ENCODE measurements at regions not wholly inside any gene's neighbourhood (a gene's known extent, or its start where the extent isn't known, plus 50 kb on each side); places are given as distances from the start of the nearest gene placed in this dataset.

GRCh38 chr4:181645489-181645888 lies 597.7 kb upstream of the TENM3 start:
- no peak for DNase-seq

DNA sequence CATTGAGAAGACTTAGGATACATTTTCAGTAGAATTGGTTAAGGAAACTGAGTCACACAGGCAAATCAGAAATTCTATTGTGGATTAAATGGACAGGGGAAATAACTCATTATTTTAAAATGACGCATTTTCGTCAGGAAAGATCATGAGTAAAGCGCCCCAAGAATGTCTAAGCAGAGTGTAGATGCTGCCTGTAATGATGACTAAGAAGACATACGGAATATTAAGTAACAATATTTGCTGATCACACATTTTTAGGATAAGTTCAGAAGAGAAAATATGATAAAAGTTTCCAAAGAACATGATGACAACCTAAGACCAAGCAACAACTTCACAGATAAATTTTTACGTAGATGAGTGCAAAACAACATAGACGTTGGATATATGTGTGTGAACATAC lies 596.3 kb upstream of the TENM3 start:
- no peak for DNase-seq

DNA sequence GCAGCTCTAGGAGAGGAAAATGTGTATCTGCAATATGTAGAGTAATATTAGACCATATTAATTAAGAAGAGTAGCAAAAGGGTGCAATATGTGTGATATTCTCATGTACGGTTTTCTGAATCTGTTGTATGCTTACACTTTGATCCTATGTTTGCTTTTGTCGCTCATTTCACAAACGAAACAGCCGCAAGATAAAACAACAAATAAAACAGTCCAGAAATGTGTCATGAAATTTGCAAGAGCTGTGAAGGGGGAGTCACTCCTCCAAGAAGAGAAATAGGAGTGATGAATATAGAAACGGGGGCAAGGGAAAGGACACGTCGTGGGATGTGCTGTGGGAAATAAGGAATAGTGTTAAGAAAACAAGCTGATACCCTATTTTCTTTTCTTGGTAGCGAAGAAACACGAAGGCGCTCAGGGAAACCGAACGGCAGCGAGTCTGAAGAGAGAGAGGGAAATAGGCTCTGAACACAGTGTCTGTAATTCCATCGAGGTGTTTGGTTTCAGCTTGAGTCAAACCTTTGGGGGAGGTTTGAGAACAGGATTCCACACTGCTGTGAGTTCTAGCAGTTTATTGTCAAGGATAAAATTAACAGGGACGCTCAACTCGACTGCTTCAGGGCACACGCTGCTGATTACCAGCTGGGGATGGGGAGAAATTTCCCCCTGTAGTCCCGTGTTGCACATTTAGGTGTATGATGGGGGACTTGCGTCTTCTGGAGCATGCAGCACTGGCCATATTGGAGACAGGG lies 595.6 kb upstream of the TENM3 start:
- no peak for DNase-seq

DNA sequence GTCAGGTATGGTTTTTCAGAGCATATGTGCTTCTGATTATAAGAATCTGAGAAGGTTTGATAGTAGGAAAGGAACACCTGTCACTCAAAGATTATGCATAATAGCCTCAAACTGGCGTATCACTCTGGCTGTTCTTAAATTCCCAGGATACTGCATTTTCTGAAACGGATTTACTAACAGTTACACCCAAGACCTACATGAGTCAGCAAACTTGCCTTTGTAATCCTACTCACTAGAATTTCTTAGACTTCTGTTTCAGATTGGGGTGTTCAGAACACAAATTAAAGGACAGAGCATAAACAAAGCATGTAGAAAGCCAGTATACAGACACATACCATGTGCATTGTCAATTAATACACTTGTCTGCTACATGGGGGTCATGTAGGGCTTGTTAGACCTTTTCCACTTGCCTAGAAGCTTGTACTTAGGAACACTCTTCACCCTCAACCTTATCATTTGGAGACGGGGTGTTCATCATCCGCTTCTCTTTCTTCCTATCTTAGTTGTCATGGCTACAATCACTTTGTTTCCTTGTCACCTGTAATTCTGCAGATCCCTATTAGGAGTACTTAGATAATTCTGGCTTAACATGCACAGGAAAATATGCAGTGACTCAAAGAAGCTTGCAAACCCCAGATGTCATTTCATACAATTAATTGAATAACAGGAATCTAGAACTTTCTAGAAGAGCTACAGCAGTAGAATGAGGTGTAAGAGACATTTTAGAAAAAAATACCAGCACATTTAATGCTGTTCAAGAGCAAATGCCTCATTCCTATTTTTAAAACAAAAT lies 593.0 kb upstream of the TENM3 start:
- no peak for DNase-seq

- DNase-seq = no peak
Observed at GRCh38 chr4:181656748-181657147, 586.5 kb upstream of the TENM3 start.

GRCh38 chr4:181659202-181659601 lies 584.0 kb upstream of the TENM3 start:
- DNase-seq = no peak

DNA sequence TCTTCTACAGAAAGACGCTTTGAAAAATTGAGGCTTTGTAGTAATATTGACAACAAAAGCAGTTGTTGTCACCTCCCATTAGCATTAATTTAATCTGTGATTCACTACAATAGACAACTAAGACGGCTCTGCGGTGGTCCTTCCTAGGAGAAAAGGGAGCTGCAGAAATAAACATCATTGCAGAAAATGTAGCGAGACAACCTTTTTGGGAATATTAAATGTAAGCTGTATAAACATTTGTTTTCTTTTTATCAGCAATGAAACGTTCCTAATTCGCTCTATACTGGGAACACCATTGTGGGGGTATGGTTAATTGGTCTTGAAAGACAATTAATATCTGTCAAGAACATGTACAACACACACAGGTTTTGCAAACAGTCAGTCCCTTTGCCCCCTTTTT lies 583.3 kb upstream of the TENM3 start:
- DNase-seq = no peak

DNA sequence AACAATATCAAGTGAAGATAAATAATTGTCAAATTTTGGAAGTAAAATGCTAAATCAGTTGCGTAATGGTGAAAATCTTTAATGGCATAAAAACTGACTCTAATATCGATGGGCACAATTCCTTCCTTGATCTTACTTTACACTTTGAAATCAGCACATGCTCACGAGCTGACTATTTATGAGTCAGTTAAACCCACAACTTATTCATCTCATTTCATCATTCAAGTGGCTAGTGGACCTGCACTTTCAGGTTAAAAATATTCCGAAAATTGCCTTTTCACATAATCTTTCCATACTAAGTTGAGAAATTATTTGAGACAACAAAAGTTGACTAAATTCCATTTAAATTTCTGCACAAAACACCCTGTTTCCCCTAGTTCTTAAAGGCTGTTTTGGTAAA lies 582.1 kb upstream of the TENM3 start:
- no peak for DNase-seq

DNA sequence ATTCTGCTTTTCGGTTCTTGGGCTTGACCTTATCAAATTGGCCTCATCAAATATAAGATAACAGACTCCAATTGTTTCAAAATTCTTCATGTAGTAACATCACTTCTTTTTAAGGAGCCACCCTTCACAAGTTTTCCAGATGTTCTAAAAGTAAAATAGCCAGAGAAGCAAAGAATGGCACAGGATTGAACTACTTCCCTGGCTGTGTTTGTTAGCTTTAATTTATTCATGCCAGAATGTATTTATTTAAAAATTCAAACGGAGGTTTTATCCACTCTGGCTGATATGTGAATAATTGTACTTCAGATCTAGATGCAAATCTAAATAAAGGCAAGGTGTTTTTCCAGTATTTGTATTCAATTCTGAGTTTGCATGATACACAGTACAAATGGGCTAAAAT lies 581.3 kb upstream of the TENM3 start:
- DNase-seq = no peak

- no peak for DNase-seq
Observed at GRCh38 chr4:181662383-181662782, 580.8 kb upstream of the TENM3 start.

DNA sequence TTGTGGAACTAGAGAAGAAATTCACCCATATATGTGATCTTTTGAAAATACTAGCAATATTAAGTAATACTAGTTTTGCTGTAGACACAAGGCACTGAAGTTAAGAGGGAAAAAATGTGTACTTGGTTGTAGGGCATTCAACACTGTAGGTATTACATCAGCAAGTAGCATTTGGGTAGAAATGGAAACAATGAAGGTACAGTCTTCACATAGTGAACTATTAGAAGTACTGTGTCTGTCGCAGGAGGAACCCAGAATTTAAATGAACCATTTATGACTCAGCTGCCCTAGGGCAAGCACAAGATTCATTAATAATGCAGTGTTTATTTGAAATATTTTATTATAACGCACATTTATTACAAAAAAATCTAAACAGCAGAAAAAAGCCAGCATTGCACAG lies 572.7 kb upstream of the TENM3 start:
- no peak for DNase-seq

DNA sequence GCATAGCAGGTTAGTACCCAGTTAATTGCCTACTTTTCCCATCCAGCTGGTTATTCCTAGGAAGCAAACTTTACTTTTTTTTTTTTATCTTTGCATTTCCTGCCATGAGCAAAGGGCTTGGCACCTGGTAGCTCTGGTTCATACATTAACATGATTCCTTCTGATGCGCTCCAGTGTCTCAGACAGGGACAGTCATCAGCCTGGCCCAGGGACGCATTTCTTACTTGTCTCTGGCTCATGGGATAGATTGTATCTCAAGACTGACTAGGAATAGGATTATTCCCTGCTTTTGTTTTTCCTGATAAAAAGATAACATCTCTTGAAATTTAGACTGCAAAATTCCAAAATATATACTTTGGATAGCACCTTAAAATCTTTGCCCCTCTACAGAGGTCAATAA lies 571.5 kb upstream of the TENM3 start:
- no peak for DNase-seq

DNA sequence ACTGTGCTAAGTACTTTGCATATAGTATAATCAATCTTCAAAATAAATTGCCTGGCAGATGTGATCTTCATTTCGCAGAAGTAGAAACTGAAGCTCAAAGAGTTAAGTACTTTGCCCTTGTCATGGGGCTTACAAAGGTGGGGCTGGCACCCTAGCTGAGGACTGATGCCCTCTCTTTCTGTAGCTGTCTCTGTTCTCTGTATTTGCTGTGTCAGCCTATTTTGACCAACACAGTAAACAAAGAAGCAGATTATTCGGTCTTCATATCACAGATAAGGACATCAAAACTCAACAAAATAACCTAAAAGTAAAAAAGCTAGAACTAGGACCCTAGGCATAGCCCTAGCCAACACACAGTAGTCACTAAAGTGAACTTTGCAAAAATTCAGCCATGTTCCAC lies 570.5 kb upstream of the TENM3 start:
- DNase-seq = no peak

- DNase-seq = no peak
Observed at GRCh38 chr4:181674315-181674875, 568.8 kb upstream of the TENM3 start.

- no peak for DNase-seq
Observed at GRCh38 chr4:181676546-181676945, 566.7 kb upstream of the TENM3 start.

- DNase-seq = no peak
Observed at GRCh38 chr4:181677201-181677600, 566.0 kb upstream of the TENM3 start.

GRCh38 chr4:181677621-181678020 lies 565.6 kb upstream of the TENM3 start:
- no peak for DNase-seq

GRCh38 chr4:181679754-181680153 lies 563.4 kb upstream of the TENM3 start:
- DNase-seq = no peak

DNA sequence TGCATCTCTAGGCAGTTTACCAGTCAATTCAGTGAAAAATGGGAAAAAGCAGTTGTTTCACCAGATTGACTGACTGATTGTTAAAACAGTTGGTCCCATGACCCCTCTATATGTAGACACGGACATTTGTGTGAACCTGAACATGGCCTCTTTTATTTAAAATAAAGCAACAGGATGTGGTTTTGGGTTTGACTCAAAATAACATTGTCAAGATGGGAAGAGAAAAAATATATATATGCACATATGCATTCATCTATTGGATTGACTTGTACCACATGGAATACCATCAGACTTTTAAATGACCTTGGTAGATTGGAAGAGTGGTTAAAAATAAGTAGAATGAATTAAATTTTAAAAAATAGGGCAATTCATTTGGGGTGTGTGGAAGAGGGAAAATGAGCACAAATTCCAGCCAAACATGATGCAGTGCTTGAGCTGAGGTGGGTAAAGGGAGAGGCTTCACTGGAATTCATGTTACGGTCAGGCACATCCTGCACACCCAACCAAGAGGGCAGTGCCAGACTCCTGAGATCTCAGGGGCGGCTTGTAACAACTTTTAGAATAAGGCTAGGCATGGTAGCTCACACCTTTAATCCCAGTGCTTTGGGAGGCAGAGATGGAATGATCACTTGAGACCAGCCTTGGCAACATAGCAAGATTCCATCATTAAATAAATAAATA lies 560.7 kb upstream of the TENM3 start:
- DNase-seq = no peak

- DNase-seq = no peak
Observed at GRCh38 chr4:181684310-181684709, 558.9 kb upstream of the TENM3 start.

DNA sequence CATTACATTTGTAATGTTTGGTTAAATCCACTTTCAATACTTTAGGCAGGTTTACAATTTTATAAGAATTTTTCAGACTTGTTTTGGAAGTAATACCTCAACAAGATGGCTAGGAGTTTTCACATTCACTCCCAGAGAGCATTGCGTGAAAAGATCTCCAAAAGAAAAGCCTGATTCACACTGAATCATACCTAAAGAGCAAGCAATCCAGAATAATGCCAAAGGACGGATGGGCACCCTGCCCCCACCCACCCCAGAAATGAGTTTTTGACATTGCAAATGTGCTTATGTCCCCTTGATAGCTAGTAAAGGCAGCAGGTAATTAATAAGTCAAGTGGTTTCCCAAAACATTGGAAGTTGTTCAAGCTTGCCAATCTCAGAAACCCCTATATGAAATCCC lies 557.7 kb upstream of the TENM3 start:
- DNase-seq = no peak

GRCh38 chr4:181685911-181686310 lies 557.3 kb upstream of the TENM3 start:
- no peak for DNase-seq

DNA sequence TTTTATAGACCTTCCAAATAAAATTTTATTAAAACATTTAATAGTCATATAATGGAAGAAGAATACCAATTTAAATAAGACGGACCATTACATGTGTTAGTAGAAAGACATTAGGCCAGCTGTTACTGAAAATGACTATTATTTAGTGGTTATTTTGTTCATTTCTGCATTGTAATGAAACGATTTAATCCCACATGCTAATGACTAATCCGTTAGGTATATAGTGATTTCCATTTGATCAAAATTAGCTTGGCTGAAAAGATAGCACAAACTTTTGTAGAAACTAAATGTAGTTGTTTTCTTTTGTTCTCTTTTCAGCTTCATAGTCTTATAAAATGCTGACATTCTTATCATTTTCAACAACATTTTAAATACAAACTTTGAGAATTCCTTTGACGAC lies 556.1 kb upstream of the TENM3 start:
- no peak for DNase-seq

- DNase-seq = no peak
Observed at GRCh38 chr4:181688432-181688831, 554.8 kb upstream of the TENM3 start.

Measured in CD4-positive, alpha-beta T cell treated with Interferon gamma for 1 hour (primary cell).